NB4 (cell line): ENCODE measurements at regions not wholly inside any gene's neighbourhood (a gene's known extent, or its start where the extent isn't known, plus 50 kb on each side); places are given as distances from the start of the nearest gene placed in this dataset.

Source experiments
- DNase-seq: peaks from one replicate; pipeline ENCODE4 v3.0.0; 2010; ENCODE audit warnings: low read depth
- H3K4me3 ChIP-seq: one replicate; pipeline ENCODE4 v1.5.1; 2011; ENCODE audit warnings: mild to moderate bottlenecking, low read depth, low read length, moderate library complexity
- MYC ChIP-seq: IDR thresholded peaks from 2 replicates; pipeline ENCODE4 v1.6.1; 2011; ENCODE audit warnings: low read depth, low read length
- POLR2A ChIP-seq: IDR thresholded peaks from 2 replicates; pipeline ENCODE4 v1.6.1; 2011; ENCODE audit warnings: mild to moderate bottlenecking; ENCODE audit not compliant: insufficient read length; ENCODE audit errors: extremely low read depth
- TF ChIP-seq, protein P1 (sequence below): IDR thresholded peaks from one replicate; pipeline ENCODE4 v1.5.1; 2012; ENCODE audit warnings: low read depth, low read length
- TF ChIP-seq, protein P2 (sequence below): IDR thresholded peaks from 2 replicates; pipeline ENCODE4 v1.6.1; 2011; ENCODE audit warnings: low read depth, low read length

DNA sequence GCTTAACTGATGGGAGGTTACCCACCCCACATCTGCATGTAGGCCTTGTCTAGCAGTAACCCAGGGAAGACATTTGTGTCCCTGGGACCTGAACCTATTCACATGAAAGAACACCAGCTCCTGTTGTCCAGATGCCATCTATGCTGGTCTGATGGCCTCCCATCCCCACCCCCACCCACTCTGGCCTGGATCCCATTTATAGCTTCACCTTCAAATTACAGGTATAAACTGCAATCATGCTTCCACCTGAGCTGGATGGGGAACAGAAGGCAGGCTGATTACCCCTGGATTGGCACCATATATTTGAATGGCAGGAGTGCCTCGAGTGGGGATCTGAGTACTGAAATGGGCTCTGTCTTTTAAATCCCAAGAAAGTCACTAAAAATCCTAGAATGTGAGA, 312.7 kb upstream of the USP24 start:
- TF ChIP-seq, protein P1, sequence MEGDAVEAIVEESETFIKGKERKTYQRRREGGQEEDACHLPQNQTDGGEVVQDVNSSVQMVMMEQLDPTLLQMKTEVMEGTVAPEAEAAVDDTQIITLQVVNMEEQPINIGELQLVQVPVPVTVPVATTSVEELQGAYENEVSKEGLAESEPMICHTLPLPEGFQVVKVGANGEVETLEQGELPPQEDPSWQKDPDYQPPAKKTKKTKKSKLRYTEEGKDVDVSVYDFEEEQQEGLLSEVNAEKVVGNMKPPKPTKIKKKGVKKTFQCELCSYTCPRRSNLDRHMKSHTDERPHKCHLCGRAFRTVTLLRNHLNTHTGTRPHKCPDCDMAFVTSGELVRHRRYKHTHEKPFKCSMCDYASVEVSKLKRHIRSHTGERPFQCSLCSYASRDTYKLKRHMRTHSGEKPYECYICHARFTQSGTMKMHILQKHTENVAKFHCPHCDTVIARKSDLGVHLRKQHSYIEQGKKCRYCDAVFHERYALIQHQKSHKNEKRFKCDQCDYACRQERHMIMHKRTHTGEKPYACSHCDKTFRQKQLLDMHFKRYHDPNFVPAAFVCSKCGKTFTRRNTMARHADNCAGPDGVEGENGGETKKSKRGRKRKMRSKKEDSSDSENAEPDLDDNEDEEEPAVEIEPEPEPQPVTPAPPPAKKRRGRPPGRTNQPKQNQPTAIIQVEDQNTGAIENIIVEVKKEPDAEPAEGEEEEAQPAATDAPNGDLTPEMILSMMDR: no peak
- TF ChIP-seq MYC (no peak), POLR2A (no peak)
- TF ChIP-seq, protein P2, sequence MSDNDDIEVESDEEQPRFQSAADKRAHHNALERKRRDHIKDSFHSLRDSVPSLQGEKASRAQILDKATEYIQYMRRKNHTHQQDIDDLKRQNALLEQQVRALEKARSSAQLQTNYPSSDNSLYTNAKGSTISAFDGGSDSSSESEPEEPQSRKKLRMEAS: no peak
- no peak overlapping the region for H3K4me3 ChIP-seq
- DNase-seq: no peak

DNA sequence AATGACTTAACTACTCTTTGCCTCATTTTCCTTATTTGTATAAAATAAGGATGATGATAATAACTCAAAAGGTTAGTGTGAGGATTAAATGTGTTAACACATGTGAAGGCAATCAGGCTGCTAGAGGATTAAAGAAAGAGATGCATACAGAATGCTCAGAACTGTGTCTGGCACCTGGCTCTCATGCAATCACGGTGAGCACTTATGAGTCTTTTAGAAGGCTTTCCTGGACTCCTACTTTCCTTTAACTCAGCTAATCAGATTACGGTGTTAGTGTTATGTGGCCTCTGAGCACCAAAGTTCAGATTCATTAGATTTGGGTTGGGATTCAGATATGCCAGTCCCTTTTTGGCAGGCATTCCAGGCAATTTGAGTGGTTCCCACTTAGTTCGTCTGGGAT, 311.6 kb upstream of the USP24 start:
- DNase-seq: no peak
- H3K4me3 ChIP-seq: no peak overlapping the region
- TF ChIP-seq POLR2A (no peak), MYC (no peak)
- TF ChIP-seq, protein P1: no peak
- TF ChIP-seq, protein P2: no peak

DNA sequence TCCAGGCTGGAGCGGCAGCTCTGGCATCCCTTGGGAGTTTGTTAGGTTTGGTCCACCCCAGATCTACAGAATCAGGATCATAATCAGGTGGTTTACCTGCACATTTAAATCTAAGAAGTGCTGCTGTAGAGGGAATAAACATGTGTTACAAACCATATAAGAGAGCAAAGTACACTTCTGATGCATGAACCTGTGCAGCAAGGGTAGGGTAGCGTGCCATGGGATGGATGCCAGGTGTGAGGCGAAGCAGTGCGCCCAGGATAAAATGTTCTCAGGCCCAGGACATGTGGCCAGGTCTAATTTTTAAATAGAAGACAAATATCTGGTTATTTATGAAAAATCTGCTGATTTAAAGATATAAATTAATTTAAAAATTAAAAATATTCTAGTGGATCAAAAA, 308.8 kb upstream of the USP24 start:
- DNase-seq: no peak
- TF ChIP-seq, protein P2: no peak
- TF ChIP-seq MYC: no peak
- TF ChIP-seq, protein P1: no peak
- no peak for TF ChIP-seq POLR2A
- H3K4me3 ChIP-seq: no peak overlapping the region

DNA sequence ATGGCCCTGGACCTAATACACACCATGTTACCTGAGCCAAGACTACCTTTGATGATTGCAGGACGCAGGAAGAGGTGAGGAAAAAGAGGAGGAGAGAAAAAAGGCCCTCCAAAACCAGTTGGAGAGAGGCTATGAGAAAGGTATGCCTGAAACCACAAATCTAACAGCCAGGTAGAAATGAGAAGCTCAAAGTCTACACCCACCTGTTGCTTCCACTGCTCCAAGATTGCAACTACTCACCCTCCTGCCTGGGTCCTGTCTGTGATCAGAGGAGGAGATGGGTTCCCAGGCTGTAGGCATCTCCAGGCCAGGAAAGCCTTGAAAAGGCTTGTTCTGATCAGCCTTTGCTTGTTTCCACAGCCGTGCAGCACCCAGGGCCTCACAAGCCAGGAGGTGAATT, 307.8 kb upstream of the USP24 start:
- no peak for DNase-seq
- TF ChIP-seq, protein P2: no peak
- TF ChIP-seq MYC (no peak), POLR2A (no peak)
- TF ChIP-seq, protein P1: no peak
- H3K4me3 ChIP-seq: no peak overlapping the region

DNA sequence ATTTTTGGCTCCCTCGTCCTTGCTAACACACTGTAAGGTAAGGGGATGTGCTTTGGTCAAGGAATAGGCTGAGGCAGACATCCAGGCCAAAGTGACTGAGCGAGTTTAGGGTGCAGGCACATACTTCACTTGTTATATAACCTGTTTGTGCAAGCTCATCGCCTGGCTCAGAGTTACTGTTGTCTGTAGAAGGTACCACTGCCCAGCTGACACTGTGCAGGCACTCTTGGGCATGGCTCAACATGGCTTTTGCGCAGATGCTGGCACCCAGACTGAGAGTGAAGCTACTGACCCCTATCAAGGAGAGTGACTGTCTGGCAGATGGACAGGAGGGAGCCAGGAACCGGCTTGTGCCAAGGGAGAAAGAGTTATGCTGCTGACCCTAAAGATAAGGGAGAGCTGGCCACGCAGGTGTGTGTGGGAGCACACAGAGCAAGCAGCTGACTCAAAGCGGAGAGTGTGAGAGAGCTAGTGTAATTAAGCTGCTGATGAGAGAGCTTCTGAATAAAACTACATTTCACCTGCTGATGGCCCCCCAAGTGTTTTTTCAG, 307.3 kb upstream of the USP24 start:
- DNase-seq: no peak
- H3K4me3 ChIP-seq: no peak overlapping the region
- TF ChIP-seq, protein P1: no peak
- TF ChIP-seq, protein P2: no peak
- TF ChIP-seq POLR2A: no peak
- no peak for TF ChIP-seq MYC

DNA sequence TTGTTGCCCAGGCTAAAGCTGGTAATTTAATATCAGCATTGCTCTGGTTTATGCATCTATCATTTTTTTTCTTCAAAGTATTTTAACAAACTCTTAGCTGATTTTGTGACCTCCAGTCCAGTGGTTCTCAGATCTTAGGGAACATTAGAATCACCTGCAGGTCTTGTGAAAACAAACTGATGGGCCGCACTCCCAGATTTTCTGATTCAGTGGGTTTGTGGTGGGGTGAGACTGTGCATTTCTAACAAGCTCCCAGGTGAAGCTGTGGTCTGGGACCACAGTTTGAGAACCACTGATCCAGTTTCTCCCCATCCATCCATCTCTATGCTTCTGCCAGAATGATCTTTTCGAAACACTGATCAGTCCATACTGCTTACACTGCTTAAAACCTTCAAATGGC, 305.7 kb upstream of the USP24 start:
- no peak for DNase-seq
- TF ChIP-seq POLR2A (no peak), MYC (no peak)
- H3K4me3 ChIP-seq: no peak overlapping the region
